Neutrophil (primary cell): ENCODE measurements at regions not wholly inside any gene's neighbourhood (a gene's known extent, or its start where the extent isn't known, plus 50 kb on each side); places are given as distances from the start of the nearest gene placed in this dataset.

Experiments
- H3K27ac ChIP-seq: fragments of 200-600 bp; sonication (generic); 2 replicates; pipeline ENCODE4 v1.5.1; 2016; ENCODE audit warnings: mild to moderate bottlenecking, moderate library complexity
- H3K27me3 ChIP-seq: fragments of 200-600 bp; sonication (generic); 2 replicates; pipeline ENCODE4 v1.6.0; 2016; ENCODE audit warnings: mild to moderate bottlenecking
- H3K36me3 ChIP-seq: fragments of 200-600 bp; sonication (generic); 2 replicates; pipeline ENCODE4 v1.5.1; 2017
- H3K4me1 ChIP-seq, 2 experiments: fragments of 200-600 bp in 1 of 2; sonication (generic) in 1 of 2; 1 replicate in 1 of 2; 2 replicates in 1 of 2; pipeline versions ENCODE4 v1.5.1 to v1.6.1; 2013 to 2016; ENCODE audit warnings: low read depth in 1 of 2, low read length in 1 of 2, mild to moderate bottlenecking in 1 of 2, moderate library complexity in 1 of 2; ENCODE audit not compliant: control insufficient read depth in 1 of 2, insufficient read depth in 1 of 2
- H3K4me3 ChIP-seq, 2 experiments: fragments of 200-600 bp in 1 of 2; sonication (generic) in 1 of 2; 1 replicate in 1 of 2; 2 replicates in 1 of 2; pipeline ENCODE4 v1.5.1; 2013 to 2016; ENCODE audit warnings: low read depth in 1 of 2, low read length in 1 of 2, mild to moderate bottlenecking in 1 of 2, moderate library complexity in 1 of 2
- H3K9me3 ChIP-seq: fragments of 200-600 bp; sonication (generic); 2 replicates; pipeline ENCODE4 v1.5.1; 2016
- CTCF ChIP-seq: fragments of 200-600 bp; sonication (generic); IDR thresholded peaks from 2 replicates; pipeline ENCODE4 v1.5.1; 2016; ENCODE audit warnings: antibody characterized with exemption

- TF ChIP-seq CTCF: no peak
- Histone ChIP-seq H3K9me3 (no peaks in the 10 kb centered on the region), H3K36me3 (no peaks in the 10 kb centered on the region), H3K4me3 (no peak overlapping the region), H3K27me3 (no peaks in the 10 kb centered on the region), H3K4me1 (peaks cover 16 to 31% of the 10 kb centered on the region in 2 experiments), H3K27ac (no peak overlapping the region)
These were observed 103.4 kb upstream of the FOXA2 start for GRCh38 chr20:22687676-22688349.

GRCh38 chr20:22688485-22688884 lies 104.1 kb upstream of the FOXA2 start:
- Histone ChIP-seq H3K36me3 (no peaks in the 10 kb centered on the region), H3K27ac (no peak overlapping the region), H3K27me3 (no peaks in the 10 kb centered on the region), H3K9me3 (no peaks in the 10 kb centered on the region), H3K4me3 (no peak overlapping the region), H3K4me1 (peaks cover 16 to 31% of the 10 kb centered on the region in 2 experiments)
- TF ChIP-seq CTCF: no peak

GRCh38 chr20:22689266-22689665 lies 104.9 kb upstream of the FOXA2 start:
- H3K9me3 ChIP-seq: no peaks in the 10 kb centered on the region
- H3K36me3 ChIP-seq: no peaks in the 10 kb centered on the region
- H3K27me3 ChIP-seq: no peaks in the 10 kb centered on the region
- H3K27ac ChIP-seq: no peak overlapping the region
- H3K4me3 ChIP-seq: no peak overlapping the region
- peaks cover 16 to 28% of the 10 kb centered on the region in 2 experiments for H3K4me1 ChIP-seq
- TF ChIP-seq CTCF: no peak

GRCh38 chr20:22690000-22690399 lies 105.6 kb upstream of the FOXA2 start:
- Histone ChIP-seq H3K27me3 (no peaks in the 10 kb centered on the region), H3K4me1 (peaks cover 10 to 21% of the 10 kb centered on the region in 2 experiments), H3K36me3 (no peaks in the 10 kb centered on the region), H3K27ac (no peak overlapping the region), H3K9me3 (no peaks in the 10 kb centered on the region), H3K4me3 (no peak overlapping the region)
- TF ChIP-seq CTCF: no peak

- Histone ChIP-seq H3K4me3 (no peak overlapping the region), H3K9me3 (no peaks in the 10 kb centered on the region), H3K4me1 (peaks cover 3 to 14% of the 10 kb centered on the region in 2 experiments), H3K27ac (no peak overlapping the region), H3K36me3 (no peaks in the 10 kb centered on the region), H3K27me3 (no peaks in the 10 kb centered on the region)
- TF ChIP-seq CTCF: no peak
These were observed 106.3 kb upstream of the FOXA2 start for GRCh38 chr20:22690616-22691179.
